ENCODE measurements at regions not wholly inside any gene's neighbourhood (a gene's known extent, or its start where the extent isn't known, plus 50 kb on each side); places are given as distances from the start of the nearest gene placed in this dataset.

DNA sequence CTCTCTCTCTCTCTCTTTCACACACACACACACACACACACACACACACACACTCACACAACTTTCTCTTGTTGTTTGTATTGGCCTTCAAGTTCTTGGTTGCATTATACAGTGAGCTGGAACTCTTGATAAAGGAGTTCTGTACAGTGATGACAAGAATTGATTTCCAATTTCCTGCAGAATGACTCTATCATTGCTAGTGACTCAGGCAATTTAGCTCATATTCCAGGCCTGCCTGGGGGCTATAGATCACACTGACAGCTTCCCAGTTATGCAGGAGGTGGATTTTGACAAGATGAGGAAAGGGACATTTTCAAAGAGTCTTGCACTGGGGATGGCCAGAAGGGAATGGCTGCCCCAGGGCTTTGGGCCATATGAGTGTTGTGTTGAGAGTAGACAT is 508.8 kb downstream of the TYW1 start:
- H3K27me3 ChIP-seq = no peaks in the 10 kb centered on the region
- ATAC-seq (no peak), DNase-seq (no peak)
- TF ChIP-seq POLR2A (IDR thresholded peaks at IDR 0.05) = no peak
- TF ChIP-seq, protein P1, sequence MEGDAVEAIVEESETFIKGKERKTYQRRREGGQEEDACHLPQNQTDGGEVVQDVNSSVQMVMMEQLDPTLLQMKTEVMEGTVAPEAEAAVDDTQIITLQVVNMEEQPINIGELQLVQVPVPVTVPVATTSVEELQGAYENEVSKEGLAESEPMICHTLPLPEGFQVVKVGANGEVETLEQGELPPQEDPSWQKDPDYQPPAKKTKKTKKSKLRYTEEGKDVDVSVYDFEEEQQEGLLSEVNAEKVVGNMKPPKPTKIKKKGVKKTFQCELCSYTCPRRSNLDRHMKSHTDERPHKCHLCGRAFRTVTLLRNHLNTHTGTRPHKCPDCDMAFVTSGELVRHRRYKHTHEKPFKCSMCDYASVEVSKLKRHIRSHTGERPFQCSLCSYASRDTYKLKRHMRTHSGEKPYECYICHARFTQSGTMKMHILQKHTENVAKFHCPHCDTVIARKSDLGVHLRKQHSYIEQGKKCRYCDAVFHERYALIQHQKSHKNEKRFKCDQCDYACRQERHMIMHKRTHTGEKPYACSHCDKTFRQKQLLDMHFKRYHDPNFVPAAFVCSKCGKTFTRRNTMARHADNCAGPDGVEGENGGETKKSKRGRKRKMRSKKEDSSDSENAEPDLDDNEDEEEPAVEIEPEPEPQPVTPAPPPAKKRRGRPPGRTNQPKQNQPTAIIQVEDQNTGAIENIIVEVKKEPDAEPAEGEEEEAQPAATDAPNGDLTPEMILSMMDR (IDR thresholded peaks at IDR 0.05) = no peak
- no peak overlapping the region for H3K27ac ChIP-seq
- no peaks in the 10 kb centered on the region for H3K9me3 ChIP-seq
- no peak overlapping the region for H3K4me3 ChIP-seq
- no peaks in the 10 kb centered on the region for H3K36me3 ChIP-seq
- no peaks in the 10 kb centered on the region for H3K4me1 ChIP-seq
- intact Hi-C loops (cut with DNase I) = no loop called here

- 33% methylated on average over 7 of the region's 7 CpGs for WGBS (ENCODE audit: insufficient coverage, low coverage, low lambda C conversion rate, missing lambda C conversion rate)
- TF ChIP-seq POLR2A (IDR thresholded peaks at IDR 0.05) = no peak
- TF ChIP-seq, protein P1 (IDR thresholded peaks at IDR 0.05) = no peak
- Histone ChIP-seq H3K9me3 (no peaks in the 10 kb centered on the region), H3K4me1 (no peaks in the 10 kb centered on the region), H3K27me3 (no peaks in the 10 kb centered on the region), H3K4me3 (no peak overlapping the region), H3K27ac (no peak overlapping the region), H3K36me3 (no peaks in the 10 kb centered on the region)
- no peak for ATAC-seq
- intact Hi-C loops (cut with DNase I) = no loop called here
- no peak for DNase-seq
Measured at GRCh38 chr7:67512481-67512880, 515.8 kb downstream of the TYW1 start.

- H3K36me3 ChIP-seq = no peaks in the 10 kb centered on the region
- DNase-seq (no peak), ATAC-seq (peak in 2 of 4 donors; percentile 19 to 51)
- H3K4me1 ChIP-seq = no peaks in the 10 kb centered on the region
- no peak for TF ChIP-seq POLR2A (IDR thresholded peaks at IDR 0.05)
- TF ChIP-seq, protein P1 (IDR thresholded peaks at IDR 0.05) = no peak
- H3K9me3 ChIP-seq = no peaks in the 10 kb centered on the region
- H3K4me3 ChIP-seq = no peak overlapping the region
- 38% methylated on average over 4 of the region's 4 CpGs for WGBS (ENCODE audit: insufficient coverage, low coverage, low lambda C conversion rate, missing lambda C conversion rate)
- H3K27ac ChIP-seq = no peak overlapping the region
- intact Hi-C loops (cut with DNase I) = no loop called here
- no peaks in the 10 kb centered on the region for H3K27me3 ChIP-seq
Measured at GRCh38 chr7:67518580-67518979, 521.9 kb downstream of the TYW1 start.

DNA sequence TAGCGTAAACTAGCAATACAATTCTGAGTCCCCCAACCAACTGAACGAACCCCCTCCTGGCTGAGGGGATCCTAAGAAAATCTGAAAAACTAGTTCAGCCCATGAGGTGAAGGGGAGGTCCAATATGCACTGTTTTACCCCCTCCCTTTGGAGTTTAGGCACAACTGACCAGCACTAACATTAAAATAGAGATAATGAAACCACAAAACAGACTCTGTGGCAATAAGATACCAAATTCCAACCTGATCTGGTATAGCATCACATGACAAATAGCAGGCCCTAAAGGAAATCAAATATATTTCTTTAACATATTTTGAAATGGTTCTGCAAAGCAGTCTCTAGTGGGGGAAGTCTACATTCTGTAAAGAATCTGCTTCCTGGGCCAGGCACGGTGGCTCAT is 522.5 kb downstream of the TYW1 start:
- H3K4me3 ChIP-seq = no peak overlapping the region
- H3K27me3 ChIP-seq = no peaks in the 10 kb centered on the region
- H3K9me3 ChIP-seq = no peaks in the 10 kb centered on the region
- ATAC-seq (no peak), DNase-seq (no peak)
- intact Hi-C loops (cut with DNase I) = no loop called here
- 36% methylated on average over 1 of the region's 3 CpGs for WGBS (ENCODE audit: insufficient coverage, low coverage, low lambda C conversion rate, missing lambda C conversion rate)
- H3K4me1 ChIP-seq = no peaks in the 10 kb centered on the region
- no peak overlapping the region for H3K27ac ChIP-seq
- H3K36me3 ChIP-seq = no peaks in the 10 kb centered on the region
- TF ChIP-seq, protein P1 (IDR thresholded peaks at IDR 0.05) = no peak
- TF ChIP-seq POLR2A (IDR thresholded peaks at IDR 0.05) = no peak

DNA sequence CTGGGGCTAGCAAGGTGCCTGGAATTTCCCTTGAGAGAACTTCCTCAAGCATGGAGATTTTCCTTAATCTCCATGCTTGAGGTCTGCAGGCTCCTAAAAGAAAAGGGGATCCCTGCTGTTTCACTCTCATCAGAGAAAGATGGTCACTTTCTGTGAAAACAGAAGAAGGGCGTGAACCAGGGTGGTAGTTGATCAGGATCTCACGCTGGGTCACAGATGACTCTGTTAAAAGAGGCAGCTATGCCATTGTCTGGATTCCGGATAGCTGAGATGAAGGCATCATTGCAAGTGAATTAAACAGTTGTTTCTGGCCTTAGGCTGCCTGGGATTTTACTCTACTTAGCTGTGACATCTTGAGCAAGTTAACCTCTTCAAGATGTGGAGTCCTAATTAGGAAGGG is 525.9 kb downstream of the TYW1 start:
- Histone ChIP-seq H3K27me3 (no peaks in the 10 kb centered on the region), H3K36me3 (no peaks in the 10 kb centered on the region), H3K9me3 (no peaks in the 10 kb centered on the region), H3K27ac (no peak overlapping the region), H3K4me3 (no peak overlapping the region), H3K4me1 (no peaks in the 10 kb centered on the region)
- no peak for DNase-seq
- ATAC-seq = no peak
- intact Hi-C loops (cut with DNase I) = no loop called here
- 60% methylated on average over 3 of the region's 3 CpGs for WGBS (ENCODE audit: insufficient coverage, low coverage, low lambda C conversion rate, missing lambda C conversion rate)
- TF ChIP-seq, protein P1 (IDR thresholded peaks at IDR 0.05) = no peak
